Lower leg skin (tissue), 3 donors: ENCODE measurements at regions not wholly inside any gene's neighbourhood (a gene's known extent, or its start where the extent isn't known, plus 50 kb on each side); places are given as distances from the start of the nearest gene placed in this dataset.

ENCODE experiments used
- POLR2A ChIP-seq, 2 donors: fragments of 450-650 bp; IDR thresholded peaks; one replicate each; pipeline ENCODE4 v1.6.1; 2016 to 2017; ENCODE audit warnings: antibody characterized with exemption in 2 of 2, mild to moderate bottlenecking in 1 of 2, moderate library complexity in 1 of 2
- TF ChIP-seq, protein P1 (sequence below), 3 donors: fragments of 450-650 bp; IDR thresholded peaks; one replicate each; pipeline ENCODE4 v1.5.1; 2016; ENCODE audit warnings: antibody characterized with exemption in 3 of 3, mild to moderate bottlenecking in 3 of 3, moderate library complexity in 2 of 3

DNA sequence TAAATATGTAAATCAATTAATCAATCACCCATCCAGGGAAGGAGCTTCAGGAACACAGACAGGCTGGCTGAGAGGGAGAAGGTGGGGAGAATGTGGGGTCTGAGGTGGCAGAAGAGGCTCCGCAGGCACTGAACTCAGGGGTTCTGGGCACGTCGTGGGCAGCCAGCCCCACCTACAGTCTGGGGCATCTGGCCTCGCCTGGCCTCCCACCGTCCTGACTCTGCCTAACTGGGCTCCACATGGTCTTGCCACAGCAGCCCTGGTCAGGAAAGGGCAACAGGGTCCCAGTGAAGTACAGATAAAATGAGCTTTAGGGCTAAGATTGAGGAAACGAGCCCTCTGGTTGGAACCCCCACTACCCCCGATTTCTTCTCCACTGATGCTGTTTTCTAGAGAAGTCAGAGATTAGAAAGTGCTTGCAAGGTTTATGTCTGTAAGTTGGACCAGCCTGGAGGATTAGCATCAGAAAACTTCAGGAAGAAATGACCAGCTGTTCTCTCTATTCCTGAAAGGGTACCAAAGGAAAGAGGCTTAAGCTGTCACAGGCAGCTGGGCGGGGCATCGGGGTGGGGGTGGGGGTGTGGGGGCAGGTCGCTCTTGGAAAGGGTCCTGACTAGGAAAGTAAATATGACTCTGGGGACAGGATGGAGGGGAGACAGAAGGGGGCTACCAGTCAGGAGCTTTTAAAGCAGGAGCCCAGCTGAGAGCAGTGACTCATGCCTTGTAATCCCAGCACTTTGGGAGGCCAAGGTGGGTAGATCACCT is 261.7 kb downstream of the BUD13 start:
- TF ChIP-seq, protein P1, sequence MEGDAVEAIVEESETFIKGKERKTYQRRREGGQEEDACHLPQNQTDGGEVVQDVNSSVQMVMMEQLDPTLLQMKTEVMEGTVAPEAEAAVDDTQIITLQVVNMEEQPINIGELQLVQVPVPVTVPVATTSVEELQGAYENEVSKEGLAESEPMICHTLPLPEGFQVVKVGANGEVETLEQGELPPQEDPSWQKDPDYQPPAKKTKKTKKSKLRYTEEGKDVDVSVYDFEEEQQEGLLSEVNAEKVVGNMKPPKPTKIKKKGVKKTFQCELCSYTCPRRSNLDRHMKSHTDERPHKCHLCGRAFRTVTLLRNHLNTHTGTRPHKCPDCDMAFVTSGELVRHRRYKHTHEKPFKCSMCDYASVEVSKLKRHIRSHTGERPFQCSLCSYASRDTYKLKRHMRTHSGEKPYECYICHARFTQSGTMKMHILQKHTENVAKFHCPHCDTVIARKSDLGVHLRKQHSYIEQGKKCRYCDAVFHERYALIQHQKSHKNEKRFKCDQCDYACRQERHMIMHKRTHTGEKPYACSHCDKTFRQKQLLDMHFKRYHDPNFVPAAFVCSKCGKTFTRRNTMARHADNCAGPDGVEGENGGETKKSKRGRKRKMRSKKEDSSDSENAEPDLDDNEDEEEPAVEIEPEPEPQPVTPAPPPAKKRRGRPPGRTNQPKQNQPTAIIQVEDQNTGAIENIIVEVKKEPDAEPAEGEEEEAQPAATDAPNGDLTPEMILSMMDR (IDR thresholded peaks at IDR 0.05), result no peak
- no peak for TF ChIP-seq POLR2A (IDR thresholded peaks at IDR 0.05)
